ENCODE measurements at regions not wholly inside any gene's neighbourhood (a gene's known extent, or its start where the extent isn't known, plus 50 kb on each side); places are given as distances from the start of the nearest gene placed in this dataset.

DNA sequence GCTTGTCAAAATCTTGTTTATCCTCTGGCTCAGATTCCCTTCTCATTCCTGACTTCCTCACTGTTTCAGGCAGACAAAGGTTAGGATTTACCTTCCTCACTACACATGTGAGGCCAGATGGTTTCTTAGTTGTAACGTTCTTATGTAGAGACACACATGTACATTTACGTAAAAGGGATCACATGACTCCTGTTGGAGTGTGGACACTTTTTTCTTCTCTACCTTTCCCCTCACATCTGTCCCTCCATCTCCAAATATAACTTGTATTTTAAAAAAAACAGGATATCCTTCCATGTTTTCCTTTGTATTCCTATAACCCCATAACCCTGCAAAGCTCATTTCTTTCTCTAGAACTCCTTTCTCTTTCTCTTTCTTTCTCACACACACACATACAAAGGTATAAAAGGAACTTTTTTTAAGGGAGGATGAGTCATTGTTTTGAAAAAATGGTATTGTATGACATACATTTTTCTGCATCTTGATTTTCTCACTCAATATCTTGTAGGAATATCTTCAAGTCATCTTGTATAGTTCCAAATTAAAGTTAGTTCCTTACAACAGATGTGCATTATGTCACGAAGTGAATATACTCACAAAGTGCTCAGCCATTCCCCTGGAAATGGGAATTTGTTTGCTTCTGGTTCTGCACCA lies 78.2 kb upstream of the SULF2 start:
- TF ChIP-seq TAF1 (CRISPR knock-in tag; IDR thresholded peaks at IDR 0.05) = no peak
- TF ChIP-seq YY1 (IDR thresholded peaks at IDR 0.05; ENCODE audit: insufficient read depth, insufficient replicate concordance, low read depth, low read length) = no peak
- TF ChIP-seq, protein P1, sequence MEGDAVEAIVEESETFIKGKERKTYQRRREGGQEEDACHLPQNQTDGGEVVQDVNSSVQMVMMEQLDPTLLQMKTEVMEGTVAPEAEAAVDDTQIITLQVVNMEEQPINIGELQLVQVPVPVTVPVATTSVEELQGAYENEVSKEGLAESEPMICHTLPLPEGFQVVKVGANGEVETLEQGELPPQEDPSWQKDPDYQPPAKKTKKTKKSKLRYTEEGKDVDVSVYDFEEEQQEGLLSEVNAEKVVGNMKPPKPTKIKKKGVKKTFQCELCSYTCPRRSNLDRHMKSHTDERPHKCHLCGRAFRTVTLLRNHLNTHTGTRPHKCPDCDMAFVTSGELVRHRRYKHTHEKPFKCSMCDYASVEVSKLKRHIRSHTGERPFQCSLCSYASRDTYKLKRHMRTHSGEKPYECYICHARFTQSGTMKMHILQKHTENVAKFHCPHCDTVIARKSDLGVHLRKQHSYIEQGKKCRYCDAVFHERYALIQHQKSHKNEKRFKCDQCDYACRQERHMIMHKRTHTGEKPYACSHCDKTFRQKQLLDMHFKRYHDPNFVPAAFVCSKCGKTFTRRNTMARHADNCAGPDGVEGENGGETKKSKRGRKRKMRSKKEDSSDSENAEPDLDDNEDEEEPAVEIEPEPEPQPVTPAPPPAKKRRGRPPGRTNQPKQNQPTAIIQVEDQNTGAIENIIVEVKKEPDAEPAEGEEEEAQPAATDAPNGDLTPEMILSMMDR (CRISPR knock-in tag; IDR thresholded peaks at IDR 0.05) = no peak
- TF ChIP-seq, protein P2, sequence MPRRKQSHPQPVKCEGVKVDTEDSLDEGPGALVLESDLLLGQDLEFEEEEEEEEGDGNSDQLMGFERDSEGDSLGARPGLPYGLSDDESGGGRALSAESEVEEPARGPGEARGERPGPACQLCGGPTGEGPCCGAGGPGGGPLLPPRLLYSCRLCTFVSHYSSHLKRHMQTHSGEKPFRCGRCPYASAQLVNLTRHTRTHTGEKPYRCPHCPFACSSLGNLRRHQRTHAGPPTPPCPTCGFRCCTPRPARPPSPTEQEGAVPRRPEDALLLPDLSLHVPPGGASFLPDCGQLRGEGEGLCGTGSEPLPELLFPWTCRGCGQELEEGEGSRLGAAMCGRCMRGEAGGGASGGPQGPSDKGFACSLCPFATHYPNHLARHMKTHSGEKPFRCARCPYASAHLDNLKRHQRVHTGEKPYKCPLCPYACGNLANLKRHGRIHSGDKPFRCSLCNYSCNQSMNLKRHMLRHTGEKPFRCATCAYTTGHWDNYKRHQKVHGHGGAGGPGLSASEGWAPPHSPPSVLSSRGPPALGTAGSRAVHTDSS (CRISPR knock-in tag; conservative IDR thresholded peaks at IDR 0.05) = no peak
- no peak for TF ChIP-seq ISX (CRISPR knock-in tag; conservative IDR thresholded peaks at IDR 0.05)
- no peak for TF ChIP-seq ZNF44 (CRISPR knock-in tag; IDR thresholded peaks at IDR 0.05)
- TF ChIP-seq, protein P3, sequence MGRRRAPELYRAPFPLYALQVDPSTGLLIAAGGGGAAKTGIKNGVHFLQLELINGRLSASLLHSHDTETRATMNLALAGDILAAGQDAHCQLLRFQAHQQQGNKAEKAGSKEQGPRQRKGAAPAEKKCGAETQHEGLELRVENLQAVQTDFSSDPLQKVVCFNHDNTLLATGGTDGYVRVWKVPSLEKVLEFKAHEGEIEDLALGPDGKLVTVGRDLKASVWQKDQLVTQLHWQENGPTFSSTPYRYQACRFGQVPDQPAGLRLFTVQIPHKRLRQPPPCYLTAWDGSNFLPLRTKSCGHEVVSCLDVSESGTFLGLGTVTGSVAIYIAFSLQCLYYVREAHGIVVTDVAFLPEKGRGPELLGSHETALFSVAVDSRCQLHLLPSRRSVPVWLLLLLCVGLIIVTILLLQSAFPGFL (CRISPR knock-in tag; IDR thresholded peaks at IDR 0.05) = no peak
- no peak for TF ChIP-seq DMTF1 (CRISPR knock-in tag; IDR thresholded peaks at IDR 0.05)
